Ovary (tissue), 7 donors: ENCODE measurements at regions not wholly inside any gene's neighbourhood (a gene's known extent, or its start where the extent isn't known, plus 50 kb on each side); places are given as distances from the start of the nearest gene placed in this dataset.

ENCODE experiments used
- DNase-seq, 5 donors: peaks; one replicate each; pipeline ENCODE4 v3.0.0-alpha.2; 2019 to 2020
- H3K27ac ChIP-seq, 2 donors: fragments of 200-600 bp; one replicate each; pipeline versions ENCODE4 v1.5.1 to v1.8.0; 2019 to 2022
- H3K27me3 ChIP-seq: fragments of 200-600 bp; one replicate; pipeline ENCODE4 v1.8.0; 2022
- H3K36me3 ChIP-seq: fragments of 200-600 bp; sonication (generic); one replicate; pipeline ENCODE4 v1.5.1; 2019
- H3K4me1 ChIP-seq: one replicate; pipeline ENCODE4 v1.8.1; 2013; ENCODE audit warnings: mild to moderate bottlenecking, moderate library complexity; ENCODE audit not compliant: insufficient read depth
- H3K4me3 ChIP-seq: fragments of 200-600 bp; sonication (generic); one replicate; pipeline ENCODE4 v1.5.1; 2017
- H3K9me3 ChIP-seq, 2 donors: fragments of 200-600 bp in 1 of 2; sonication (generic) in 1 of 2; one replicate each; pipeline versions ENCODE4 v1.5.1 to v1.8.1; 2013 to 2019; ENCODE audit warnings: mild to moderate bottlenecking in 1 of 2, moderate library complexity in 1 of 2
- CTCF ChIP-seq, 3 donors: fragments of 450-650 bp in 2 of 3; fragments of 200-600 bp in 1 of 3; IDR thresholded peaks; one replicate each; pipeline versions ENCODE4 v1.5.1 to v1.8.0; 2016 to 2022; ENCODE audit warnings: antibody characterized with exemption in 3 of 3, mild to moderate bottlenecking in 1 of 3
- EP300 ChIP-seq: sonication (generic); formaldehyde crosslinking; IDR thresholded peaks from one replicate; pipeline ENCODE4 v1.6.1; 2017; ENCODE audit warnings: antibody characterized with exemption
- POLR2A ChIP-seq: fragments of 450-650 bp; IDR thresholded peaks from one replicate; pipeline ENCODE4 v1.6.1; 2017; ENCODE audit warnings: antibody characterized with exemption, mild to moderate bottlenecking, moderate library complexity
- WGBS, 3 donors: extraction: QIAGEN DNeasy Blood & Tissue Kit in 1 of 3; methylation state at CpG; one replicate each; pipeline versions ENCODE4 v1.1.5 to v1.1.7; 2013 to 2017; 5-methylcytosine and 5-hydroxymethylcytosine counted together
- intact Hi-C, 4 donors: fragments of 100-400 bp; cut with DNase I; formaldehyde crosslinking; loops; one replicate each; pipeline versions ENCODE4 v1.11.0 to v1.15.1; 2022 to 2023
- donor health status: DM: no; HTN: no; CAD: no; lungs with moderate emphysema.
- donor health status: DM: no; HTN: no; CAD: no.
- donor health status: Bipolar disorder and iron deficiency.
- donor health status: DM: no; HTN: no; CAD: no.
- donor health status: DM: yes; HTN: yes; CAD: no.

GRCh38 chr5:44719856-44720255, 88.9 kb upstream of the MRPS30 start:
- no peak overlapping the region for H3K4me3 ChIP-seq
- 53 to 83% (median 76%) methylated on average over 2 of the region's 2 CpGs for whole genome bisulfite sequencing, 3 donors
- no peaks in the 10 kb centered on the region for H3K9me3 ChIP-seq
- intact Hi-C loops, result no loop called here
- no peaks in the 10 kb centered on the region for H3K36me3 ChIP-seq
- no peak for TF ChIP-seq EP300
- no peak for TF ChIP-seq POLR2A
- no peak for TF ChIP-seq CTCF (IDR thresholded peaks at IDR 0.05)
- H3K4me1 ChIP-seq, result no peaks in the 10 kb centered on the region
- H3K27me3 ChIP-seq, result no peaks in the 10 kb centered on the region
- H3K27ac ChIP-seq, result no peak overlapping the region
- DNase-seq, result no peak

GRCh38 chr5:44714871-44715561, 93.7 kb upstream of the MRPS30 start:
- Histone ChIP-seq H3K4me3 (no peak overlapping the region), H3K27me3 (no peaks in the 10 kb centered on the region), H3K27ac (no peak overlapping the region), H3K36me3 (no peaks in the 10 kb centered on the region), H3K4me1 (no peaks in the 10 kb centered on the region), H3K9me3 (no peaks in the 10 kb centered on the region)
- no peak for DNase-seq
- WGBS, 3 donors, result 76 to 79% (median 78%) methylated on average over 3 of the region's 3 CpGs
- intact Hi-C loops, result no loop called here
- no peak for TF ChIP-seq CTCF (IDR thresholded peaks at IDR 0.05)
- TF ChIP-seq EP300, result no peak
- TF ChIP-seq POLR2A, result no peak

GRCh38 chr5:44713446-44713845, 95.3 kb upstream of the MRPS30 start:
- 67 to 75% (median 72%) methylated on average over 3 of the region's 3 CpGs for WGBS, 3 donors
- H3K4me3 ChIP-seq, result no peak overlapping the region

GRCh38 chr5:44711901-44712300, 96.8 kb upstream of the MRPS30 start:
- DNase-seq, result no peak
- no peak overlapping the region for H3K4me3 ChIP-seq
- no peak overlapping the region for H3K27ac ChIP-seq
- WGBS, 3 donors, result 45 to 56% (median 47%) methylated on average over 1 of the region's 1 CpG
- TF ChIP-seq CTCF (IDR thresholded peaks at IDR 0.05), result no peak
- no peak for TF ChIP-seq EP300
- H3K36me3 ChIP-seq, result no peaks in the 10 kb centered on the region
- no peaks in the 10 kb centered on the region for H3K4me1 ChIP-seq
- intact Hi-C loops, result no loop called here
- peaks cover 0 to 4% of the 10 kb centered on the region in 2 donors for H3K9me3 ChIP-seq
- H3K27me3 ChIP-seq, result no peaks in the 10 kb centered on the region

More at GRCh38 chr5:44713446-44713845, 95.3 kb upstream of the MRPS30 start:
- TF ChIP-seq CTCF (IDR thresholded peaks at IDR 0.05), result no peak
- TF ChIP-seq POLR2A, result no peak
- no peak for TF ChIP-seq EP300
- Histone ChIP-seq H3K27ac (no peak overlapping the region), H3K9me3 (no peaks in the 10 kb centered on the region), H3K27me3 (no peaks in the 10 kb centered on the region), H3K36me3 (no peaks in the 10 kb centered on the region), H3K4me1 (no peaks in the 10 kb centered on the region)
- DNase-seq, result no peak
- intact Hi-C loops, result no loop called here
